ENCODE measurements at regions not wholly inside any gene's neighbourhood (a gene's known extent, or its start where the extent isn't known, plus 50 kb on each side); places are given as distances from the start of the nearest gene placed in this dataset.

DNA sequence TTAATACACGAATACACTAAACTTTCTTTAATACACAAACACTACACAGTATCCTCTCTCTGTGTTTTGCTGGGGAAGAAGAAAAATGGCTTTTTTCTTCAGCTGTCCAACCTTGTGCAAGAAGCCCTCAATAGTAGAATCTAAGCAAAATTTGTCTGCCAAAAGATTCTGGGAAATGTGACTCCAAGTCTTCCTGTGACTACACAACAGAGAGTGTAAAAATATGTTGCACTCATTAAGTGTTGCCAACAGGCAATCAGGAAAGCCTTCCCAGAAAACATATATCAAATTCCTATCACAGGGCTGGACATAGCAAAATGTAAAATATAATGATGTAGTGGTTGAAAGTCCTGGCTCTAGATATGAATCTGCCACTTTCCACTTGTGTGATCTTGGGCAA lies 825.1 kb upstream of the ZWINT start:
- no peaks in the 10 kb centered on the region for H3K27me3 ChIP-seq (replicated peaks in 2 of 5; ENCODE audit: control insufficient read depth in 4 of 5, insufficient read depth in 5 of 5, low read length in 4 of 5)
- H3K4me1 ChIP-seq (ENCODE audit: control extremely low read depth in 1 of 4, control insufficient read depth in 4 of 4, insufficient read depth in 4 of 4, low read length in 3 of 4) = no peaks in the 10 kb centered on the region
- H3K4me3 ChIP-seq (ENCODE audit: control insufficient read depth in 1 of 7, extremely low read depth in 1 of 7, insufficient read depth in 4 of 7, low read depth in 2 of 7, low read length in 6 of 7) = no peak overlapping the region
- H3K9me3 ChIP-seq (ENCODE audit: control extremely low read depth in 1 of 5, control insufficient read depth in 4 of 5, insufficient read depth in 2 of 5, low read depth in 1 of 5, low read length in 4 of 5) = no peaks in the 10 kb centered on the region
- WGBS (ENCODE audit: insufficient coverage) = no CpG with 5 or more reads among the region's 1 CpG
- no peaks in the 10 kb centered on the region for H3K36me3 ChIP-seq (ENCODE audit: control insufficient read depth in 4 of 4, insufficient read depth in 4 of 4, low read length in 3 of 4)
- H3K27ac ChIP-seq (ENCODE audit: insufficient read depth in 1 of 2, low read depth in 1 of 2, low read length in 2 of 2, poor library complexity in 1 of 2, severe bottlenecking in 2 of 2) = no peak overlapping the region
- POLR2A ChIA-PET = no interaction called here
- CTCF ChIA-PET = interaction anchor here (1.0 kb wide), 1 partner anchor 15 kb away, joined by 4 read pairs; no protein-coding TSS in a partner anchor
- no peak for DNase-seq

DNA sequence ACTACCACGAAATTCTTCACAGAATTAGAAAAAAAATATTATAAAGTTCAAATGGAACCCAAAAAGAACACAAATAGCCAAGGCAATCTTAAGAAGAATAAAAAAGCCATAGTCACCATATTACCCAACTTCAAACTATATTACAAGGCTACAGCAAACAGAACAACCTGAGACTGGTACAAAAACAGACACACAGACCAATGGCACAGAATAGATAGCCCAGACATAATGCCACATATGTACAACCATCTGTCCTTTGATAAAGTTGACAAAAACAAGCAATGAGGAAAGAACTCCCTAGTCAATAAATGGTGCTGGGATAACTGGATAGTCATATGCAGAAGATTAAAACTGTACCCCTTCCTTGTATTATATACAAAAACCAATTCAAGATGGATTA lies 808.5 kb upstream of the ZWINT start:
- no peaks in the 10 kb centered on the region for H3K36me3 ChIP-seq (ENCODE audit: control insufficient read depth in 4 of 4, insufficient read depth in 4 of 4, low read length in 3 of 4)
- H3K27me3 ChIP-seq (replicated peaks in 2 of 5; ENCODE audit: control insufficient read depth in 4 of 5, insufficient read depth in 5 of 5, low read length in 4 of 5) = no peaks in the 10 kb centered on the region
- CTCF ChIA-PET = no interaction called here
- no peak for DNase-seq
- no peak overlapping the region for H3K27ac ChIP-seq (ENCODE audit: insufficient read depth in 1 of 2, low read depth in 1 of 2, low read length in 2 of 2, poor library complexity in 1 of 2, severe bottlenecking in 2 of 2)
- WGBS (ENCODE audit: insufficient coverage) = no CpG with 5 or more reads among the region's 1 CpG
- no peaks in the 10 kb centered on the region for H3K9me3 ChIP-seq (ENCODE audit: control extremely low read depth in 1 of 5, control insufficient read depth in 4 of 5, insufficient read depth in 2 of 5, low read depth in 1 of 5, low read length in 4 of 5)
- H3K4me3 ChIP-seq (ENCODE audit: control insufficient read depth in 1 of 7, extremely low read depth in 1 of 7, insufficient read depth in 4 of 7, low read depth in 2 of 7, low read length in 6 of 7) = no peak overlapping the region
- POLR2A ChIA-PET = no interaction called here
- H3K4me1 ChIP-seq (ENCODE audit: control extremely low read depth in 1 of 4, control insufficient read depth in 4 of 4, insufficient read depth in 4 of 4, low read length in 3 of 4) = no peaks in the 10 kb centered on the region

DNA sequence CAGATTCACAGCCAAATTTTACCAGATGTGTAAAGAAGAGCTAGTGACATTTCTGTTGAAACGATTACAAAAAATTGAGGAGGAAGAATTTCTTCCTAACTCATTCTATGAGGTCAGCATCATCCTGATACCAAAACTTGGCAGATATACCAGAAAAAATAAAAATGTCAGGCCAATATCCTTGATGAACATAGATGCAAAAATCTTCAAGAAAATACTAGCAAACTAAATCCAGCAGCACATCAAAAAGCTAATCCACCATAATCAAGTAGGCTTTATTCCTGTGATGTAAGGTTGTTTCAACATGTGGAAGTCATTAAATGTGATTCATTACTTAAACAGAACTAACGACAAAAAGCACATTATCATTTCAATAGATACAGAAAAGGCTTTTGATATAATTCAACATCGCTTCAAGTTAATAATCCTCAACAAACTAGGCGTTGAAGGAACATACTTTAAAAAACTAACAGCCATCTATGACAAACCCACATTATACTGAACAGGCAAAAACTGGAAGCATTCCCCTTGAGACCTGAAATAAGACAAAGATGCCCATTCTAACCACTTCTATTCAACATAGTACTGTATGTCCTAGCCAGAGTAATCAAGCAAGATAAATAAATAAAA lies 807.7 kb upstream of the ZWINT start:
- CTCF ChIA-PET = no interaction called here
- H3K27me3 ChIP-seq (replicated peaks in 2 of 5; ENCODE audit: control insufficient read depth in 4 of 5, insufficient read depth in 5 of 5, low read length in 4 of 5) = no peaks in the 10 kb centered on the region
- H3K4me3 ChIP-seq (ENCODE audit: control insufficient read depth in 1 of 7, extremely low read depth in 1 of 7, insufficient read depth in 4 of 7, low read depth in 2 of 7, low read length in 6 of 7) = no peak overlapping the region
- 94% methylated on average over 2 of the region's 4 CpGs for WGBS (ENCODE audit: insufficient coverage)
- H3K4me1 ChIP-seq (ENCODE audit: control extremely low read depth in 1 of 4, control insufficient read depth in 4 of 4, insufficient read depth in 4 of 4, low read length in 3 of 4) = no peaks in the 10 kb centered on the region
- H3K36me3 ChIP-seq (ENCODE audit: control insufficient read depth in 4 of 4, insufficient read depth in 4 of 4, low read length in 3 of 4) = no peaks in the 10 kb centered on the region
- no peak for DNase-seq
- POLR2A ChIA-PET = no interaction called here
- no peaks in the 10 kb centered on the region for H3K9me3 ChIP-seq (ENCODE audit: control extremely low read depth in 1 of 5, control insufficient read depth in 4 of 5, insufficient read depth in 2 of 5, low read depth in 1 of 5, low read length in 4 of 5)
- H3K27ac ChIP-seq (ENCODE audit: insufficient read depth in 1 of 2, low read depth in 1 of 2, low read length in 2 of 2, poor library complexity in 1 of 2, severe bottlenecking in 2 of 2) = no peak overlapping the region

DNA sequence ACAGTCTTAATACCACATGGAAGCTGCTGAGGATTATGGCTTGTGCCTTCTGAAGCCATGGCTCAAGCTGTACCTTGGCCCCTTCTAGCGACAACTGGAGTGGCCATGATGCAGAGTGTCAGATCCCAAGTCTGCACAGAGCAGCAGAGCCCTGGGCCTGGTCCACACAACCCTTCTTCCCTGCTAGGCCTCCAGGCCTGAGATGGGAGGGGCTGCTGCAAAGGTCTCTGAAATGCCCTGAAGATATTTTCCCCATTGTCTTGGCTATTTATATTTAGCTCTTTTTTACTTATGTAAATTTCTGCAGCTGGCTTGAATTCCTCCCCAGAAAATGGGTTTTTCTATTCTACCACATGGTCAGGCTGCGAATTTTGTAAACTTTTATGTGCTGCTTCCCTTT lies 804.6 kb upstream of the ZWINT start:
- 100% methylated on average over 2 of the region's 2 CpGs for whole genome bisulfite sequencing (ENCODE audit: insufficient coverage)
- CTCF ChIA-PET = no interaction called here

DNA sequence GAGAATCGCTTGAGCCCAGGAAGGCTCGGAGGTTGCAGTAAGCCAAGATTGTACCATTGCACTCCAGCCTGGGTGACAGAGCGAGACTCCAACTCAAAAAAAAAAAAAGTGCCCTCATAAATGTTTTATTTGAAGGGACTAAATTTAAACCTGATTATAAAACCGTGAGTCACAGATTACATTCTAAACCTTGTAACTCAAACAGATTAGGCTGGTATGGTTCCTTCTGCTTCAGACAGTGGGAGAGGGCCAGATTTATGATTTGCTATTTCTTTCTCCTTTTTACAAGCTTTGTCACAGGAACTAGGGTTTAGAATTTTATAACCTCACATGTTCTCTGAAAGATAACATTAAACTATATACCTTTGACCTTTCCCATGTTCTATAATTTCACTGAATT lies 801.2 kb upstream of the ZWINT start:
- Histone ChIP-seq H3K4me1 (ENCODE audit: control extremely low read depth in 1 of 4, control insufficient read depth in 4 of 4, insufficient read depth in 4 of 4, low read length in 3 of 4) (no peaks in the 10 kb centered on the region), H3K36me3 (ENCODE audit: control insufficient read depth in 4 of 4, insufficient read depth in 4 of 4, low read length in 3 of 4) (no peaks in the 10 kb centered on the region), H3K27ac (ENCODE audit: insufficient read depth in 1 of 2, low read depth in 1 of 2, low read length in 2 of 2, poor library complexity in 1 of 2, severe bottlenecking in 2 of 2) (no peak overlapping the region), H3K27me3 (replicated peaks in 2 of 5; ENCODE audit: control insufficient read depth in 4 of 5, insufficient read depth in 5 of 5, low read length in 4 of 5) (no peaks in the 10 kb centered on the region), H3K9me3 (ENCODE audit: control extremely low read depth in 1 of 5, control insufficient read depth in 4 of 5, insufficient read depth in 2 of 5, low read depth in 1 of 5, low read length in 4 of 5) (no peaks in the 10 kb centered on the region), H3K4me3 (ENCODE audit: control insufficient read depth in 1 of 7, extremely low read depth in 1 of 7, insufficient read depth in 4 of 7, low read depth in 2 of 7, low read length in 6 of 7) (no peak overlapping the region)
- DNase-seq = no peak
- ChIA-PET POLR2A (no interaction called here), CTCF (no interaction called here)
- 100% methylated on average over 2 of the region's 4 CpGs for WGBS (ENCODE audit: insufficient coverage)

More for the DNA sequence above, 804.6 kb upstream of the ZWINT start:
- no peak overlapping the region for H3K4me3 ChIP-seq (ENCODE audit: control insufficient read depth in 1 of 7, extremely low read depth in 1 of 7, insufficient read depth in 4 of 7, low read depth in 2 of 7, low read length in 6 of 7)
- POLR2A ChIA-PET = no interaction called here
- H3K9me3 ChIP-seq (ENCODE audit: control extremely low read depth in 1 of 5, control insufficient read depth in 4 of 5, insufficient read depth in 2 of 5, low read depth in 1 of 5, low read length in 4 of 5) = no peaks in the 10 kb centered on the region
- H3K36me3 ChIP-seq (ENCODE audit: control insufficient read depth in 4 of 4, insufficient read depth in 4 of 4, low read length in 3 of 4) = no peaks in the 10 kb centered on the region
- no peaks in the 10 kb centered on the region for H3K4me1 ChIP-seq (ENCODE audit: control extremely low read depth in 1 of 4, control insufficient read depth in 4 of 4, insufficient read depth in 4 of 4, low read length in 3 of 4)
- no peaks in the 10 kb centered on the region for H3K27me3 ChIP-seq (replicated peaks in 2 of 5; ENCODE audit: control insufficient read depth in 4 of 5, insufficient read depth in 5 of 5, low read length in 4 of 5)
- H3K27ac ChIP-seq (ENCODE audit: insufficient read depth in 1 of 2, low read depth in 1 of 2, low read length in 2 of 2, poor library complexity in 1 of 2, severe bottlenecking in 2 of 2) = no peak overlapping the region
- no peak for DNase-seq

DNA sequence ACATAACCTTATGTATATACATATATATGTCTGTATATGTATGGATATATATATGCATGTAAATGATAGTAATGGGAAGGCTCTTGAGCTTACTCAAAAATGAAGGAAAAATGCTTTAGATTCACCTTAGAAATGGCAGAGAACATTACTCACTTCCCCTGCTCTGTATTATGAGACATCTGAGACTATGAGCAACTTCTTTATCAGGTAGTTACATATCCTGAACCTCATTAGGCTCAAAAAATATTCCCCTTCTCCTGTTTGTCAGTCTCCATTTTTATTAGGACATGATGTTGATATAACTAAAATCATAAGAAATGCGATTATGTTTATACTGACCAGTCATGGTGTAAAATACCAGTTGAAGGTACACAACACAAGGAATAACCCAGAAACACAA lies 800.1 kb upstream of the ZWINT start:
- H3K9me3 ChIP-seq (ENCODE audit: control extremely low read depth in 1 of 5, control insufficient read depth in 4 of 5, insufficient read depth in 2 of 5, low read depth in 1 of 5, low read length in 4 of 5) = no peaks in the 10 kb centered on the region
- ChIA-PET POLR2A (no interaction called here), CTCF (no interaction called here)
- H3K4me3 ChIP-seq (ENCODE audit: control insufficient read depth in 1 of 7, extremely low read depth in 1 of 7, insufficient read depth in 4 of 7, low read depth in 2 of 7, low read length in 6 of 7) = no peak overlapping the region
- no peak for DNase-seq
- WGBS (ENCODE audit: insufficient coverage) = no CpG with 5 or more reads among the region's 1 CpG
- H3K36me3 ChIP-seq (ENCODE audit: control insufficient read depth in 4 of 4, insufficient read depth in 4 of 4, low read length in 3 of 4) = no peaks in the 10 kb centered on the region
- no peak overlapping the region for H3K27ac ChIP-seq (ENCODE audit: insufficient read depth in 1 of 2, low read depth in 1 of 2, low read length in 2 of 2, poor library complexity in 1 of 2, severe bottlenecking in 2 of 2)
- H3K4me1 ChIP-seq (ENCODE audit: control extremely low read depth in 1 of 4, control insufficient read depth in 4 of 4, insufficient read depth in 4 of 4, low read length in 3 of 4) = no peaks in the 10 kb centered on the region
- no peaks in the 10 kb centered on the region for H3K27me3 ChIP-seq (replicated peaks in 2 of 5; ENCODE audit: control insufficient read depth in 4 of 5, insufficient read depth in 5 of 5, low read length in 4 of 5)

DNA sequence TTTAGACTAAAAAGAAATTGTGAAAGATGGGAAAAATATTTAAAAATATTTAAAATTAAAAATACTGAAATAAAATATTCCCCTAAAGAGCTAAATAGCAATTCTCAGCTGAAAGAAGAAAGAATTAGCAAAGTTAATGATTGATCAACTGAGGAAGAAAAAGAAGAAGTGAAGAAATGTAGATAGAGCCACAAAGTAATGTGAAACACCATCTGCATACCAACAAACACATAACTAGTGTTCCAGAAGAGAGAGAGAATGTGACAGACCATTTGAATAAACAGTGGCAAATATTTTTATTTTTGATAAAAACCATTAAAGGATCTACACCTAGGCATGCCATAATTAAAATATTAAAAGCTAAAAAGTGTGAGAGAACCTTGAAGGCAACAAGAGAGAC lies 784.5 kb upstream of the ZWINT start:
- Histone ChIP-seq H3K4me1 (ENCODE audit: control extremely low read depth in 1 of 4, control insufficient read depth in 4 of 4, insufficient read depth in 4 of 4, low read length in 3 of 4) (no peaks in the 10 kb centered on the region), H3K27ac (ENCODE audit: insufficient read depth in 1 of 2, low read depth in 1 of 2, low read length in 2 of 2, poor library complexity in 1 of 2, severe bottlenecking in 2 of 2) (no peak overlapping the region), H3K27me3 (replicated peaks in 2 of 5; ENCODE audit: control insufficient read depth in 4 of 5, insufficient read depth in 5 of 5, low read length in 4 of 5) (no peaks in the 10 kb centered on the region), H3K36me3 (ENCODE audit: control insufficient read depth in 4 of 4, insufficient read depth in 4 of 4, low read length in 3 of 4) (no peaks in the 10 kb centered on the region), H3K4me3 (ENCODE audit: control insufficient read depth in 1 of 7, extremely low read depth in 1 of 7, insufficient read depth in 4 of 7, low read depth in 2 of 7, low read length in 6 of 7) (no peak overlapping the region), H3K9me3 (ENCODE audit: control extremely low read depth in 1 of 5, control insufficient read depth in 4 of 5, insufficient read depth in 2 of 5, low read depth in 1 of 5, low read length in 4 of 5) (no peaks in the 10 kb centered on the region)
- no peak for DNase-seq
- CTCF ChIA-PET = no interaction called here
- POLR2A ChIA-PET = no interaction called here
